ENCODE measurements at regions not wholly inside any gene's neighbourhood (a gene's known extent, or its start where the extent isn't known, plus 50 kb on each side); places are given as distances from the start of the nearest gene placed in this dataset.

DNA sequence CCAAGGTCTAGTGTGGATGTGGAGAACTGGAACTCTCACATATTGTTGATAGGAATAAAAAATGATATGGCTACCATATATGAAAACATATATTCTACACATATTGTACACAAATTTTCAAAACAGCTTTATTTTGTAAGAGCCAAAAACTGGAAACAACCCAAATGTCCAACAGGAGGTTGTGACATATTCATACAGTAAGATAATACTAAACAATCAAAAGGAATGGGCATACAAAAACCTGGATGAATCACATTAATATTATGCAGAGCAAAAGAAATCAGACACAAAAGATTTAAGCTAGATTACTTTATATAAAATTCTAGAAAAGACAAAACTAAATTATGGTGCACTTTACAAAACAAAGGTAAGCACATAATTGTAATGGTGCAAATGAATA lies 223.9 kb downstream of the SIM1 start:
- H3K9me3 Mint-ChIP-seq (ENCODE audit: unreplicated experiment) = no peaks in the 10 kb centered on the region
- no peaks in the 10 kb centered on the region for H3K27me3 ChIP-seq (replicated peaks; ENCODE audit: control insufficient read depth, insufficient read depth, low read length)
- no peak overlapping the region for H3K4me3 Mint-ChIP-seq (ENCODE audit: unreplicated experiment)
- H3K36me3 ChIP-seq (ENCODE audit: control insufficient read depth, insufficient read depth, low read length) = no peaks in the 10 kb centered on the region
- intact Hi-C loops (cut with micrococcal nuclease; ENCODE audit: unreplicated experiment) = loop anchor here (10.0 kb wide), 1 partner anchor 96 kb away; no protein-coding TSS in a partner anchor
- H3K27me3 Mint-ChIP-seq (ENCODE audit: insufficient read depth, unreplicated experiment) = no peaks in the 10 kb centered on the region
- peaks cover 21% of the 10 kb centered on the region for H3K4me1 ChIP-seq
- TF ChIP-seq, protein P1, sequence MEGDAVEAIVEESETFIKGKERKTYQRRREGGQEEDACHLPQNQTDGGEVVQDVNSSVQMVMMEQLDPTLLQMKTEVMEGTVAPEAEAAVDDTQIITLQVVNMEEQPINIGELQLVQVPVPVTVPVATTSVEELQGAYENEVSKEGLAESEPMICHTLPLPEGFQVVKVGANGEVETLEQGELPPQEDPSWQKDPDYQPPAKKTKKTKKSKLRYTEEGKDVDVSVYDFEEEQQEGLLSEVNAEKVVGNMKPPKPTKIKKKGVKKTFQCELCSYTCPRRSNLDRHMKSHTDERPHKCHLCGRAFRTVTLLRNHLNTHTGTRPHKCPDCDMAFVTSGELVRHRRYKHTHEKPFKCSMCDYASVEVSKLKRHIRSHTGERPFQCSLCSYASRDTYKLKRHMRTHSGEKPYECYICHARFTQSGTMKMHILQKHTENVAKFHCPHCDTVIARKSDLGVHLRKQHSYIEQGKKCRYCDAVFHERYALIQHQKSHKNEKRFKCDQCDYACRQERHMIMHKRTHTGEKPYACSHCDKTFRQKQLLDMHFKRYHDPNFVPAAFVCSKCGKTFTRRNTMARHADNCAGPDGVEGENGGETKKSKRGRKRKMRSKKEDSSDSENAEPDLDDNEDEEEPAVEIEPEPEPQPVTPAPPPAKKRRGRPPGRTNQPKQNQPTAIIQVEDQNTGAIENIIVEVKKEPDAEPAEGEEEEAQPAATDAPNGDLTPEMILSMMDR (IDR thresholded peaks at IDR 0.05; ENCODE audit: insufficient read depth in 1 of 2, low read depth in 1 of 2, low read length in 1 of 2, severe bottlenecking in 1 of 2, unreplicated experiment in 1 of 2) = no peak
- no peak for DNase-seq
- no peaks in the 10 kb centered on the region for H3K9me3 ChIP-seq
- H3K36me3 Mint-ChIP-seq (ENCODE audit: insufficient read depth, unreplicated experiment) = no peaks in the 10 kb centered on the region
- H3K4me1 Mint-ChIP-seq (ENCODE audit: low read depth, unreplicated experiment) = peaks cover 15% of the 10 kb centered on the region
- H3K27ac Mint-ChIP-seq (ENCODE audit: unreplicated experiment) = no peak overlapping the region
- no peak overlapping the region for H3K4me3 ChIP-seq (ENCODE audit: low read depth, low read length)
- POLR2A ChIA-PET = no interaction called here
- CTCF ChIA-PET = no interaction called here
- no TSS peak for BruUV-seq (replicated peaks)

DNA sequence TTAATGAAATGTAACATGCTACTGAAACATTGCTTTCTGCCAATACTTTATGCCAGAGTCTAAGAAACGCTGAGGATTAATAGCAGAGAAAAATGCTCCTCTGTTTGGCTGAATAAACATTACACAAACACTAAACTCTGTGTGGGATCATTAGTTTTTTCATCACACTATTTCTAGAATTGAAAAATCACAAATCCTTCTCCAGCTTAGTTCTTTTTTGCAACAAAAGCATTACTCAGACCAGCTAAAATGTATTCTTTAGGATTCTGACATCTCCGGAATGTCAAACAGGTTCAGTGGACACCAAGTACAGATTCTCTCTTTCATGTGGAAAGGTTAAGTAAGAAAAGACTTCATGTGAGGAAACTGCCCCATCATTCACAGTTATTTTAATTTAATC lies 226.9 kb downstream of the SIM1 start:
- Histone ChIP-seq H3K36me3 (ENCODE audit: control insufficient read depth, insufficient read depth, low read length) (no peaks in the 10 kb centered on the region), H3K4me1 (peaks cover 14% of the 10 kb centered on the region), H3K27me3 (replicated peaks; ENCODE audit: control insufficient read depth, insufficient read depth, low read length) (no peaks in the 10 kb centered on the region), H3K9me3 (no peaks in the 10 kb centered on the region), H3K4me3 (ENCODE audit: low read depth, low read length) (no peak overlapping the region)
- no peaks in the 10 kb centered on the region for H3K27me3 Mint-ChIP-seq (ENCODE audit: insufficient read depth, unreplicated experiment)
- H3K4me1 Mint-ChIP-seq (ENCODE audit: low read depth, unreplicated experiment) = peaks cover 7% of the 10 kb centered on the region
- no peaks in the 10 kb centered on the region for H3K9me3 Mint-ChIP-seq (ENCODE audit: unreplicated experiment)
- no TSS peak for BruUV-seq (replicated peaks)
- no peaks in the 10 kb centered on the region for H3K36me3 Mint-ChIP-seq (ENCODE audit: insufficient read depth, unreplicated experiment)
- CTCF ChIA-PET = no interaction called here
- POLR2A ChIA-PET = no interaction called here
- TF ChIP-seq, protein P1 (IDR thresholded peaks at IDR 0.05; ENCODE audit: insufficient read depth in 1 of 2, low read depth in 1 of 2, low read length in 1 of 2, severe bottlenecking in 1 of 2, unreplicated experiment in 1 of 2) = no peak
- no peak overlapping the region for H3K27ac Mint-ChIP-seq (ENCODE audit: unreplicated experiment)
- no peak for DNase-seq
- no peak overlapping the region for H3K4me3 Mint-ChIP-seq (ENCODE audit: unreplicated experiment)
- intact Hi-C loops (cut with micrococcal nuclease; ENCODE audit: unreplicated experiment) = no loop called here

DNA sequence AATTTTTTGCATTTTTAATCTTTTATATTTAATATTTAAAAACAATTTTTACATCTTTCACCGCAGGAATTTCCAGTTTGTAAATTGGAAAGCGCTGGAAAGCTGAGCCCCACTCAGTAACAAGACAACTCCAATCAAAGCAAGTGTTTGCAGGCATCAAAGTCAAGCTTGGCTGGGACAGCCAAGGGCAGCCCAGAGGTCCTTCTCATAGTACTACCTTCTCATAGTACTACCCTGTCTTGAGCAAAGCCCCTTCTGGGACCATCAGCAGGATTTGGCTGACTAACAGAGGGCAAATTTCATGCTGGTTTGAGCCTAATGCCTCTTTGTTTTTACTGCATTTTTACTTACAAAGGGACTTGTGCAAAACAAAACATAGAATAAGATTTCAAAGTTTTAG lies 228.3 kb downstream of the SIM1 start:
- no peaks in the 10 kb centered on the region for H3K36me3 ChIP-seq (ENCODE audit: control insufficient read depth, insufficient read depth, low read length)
- intact Hi-C loops (cut with micrococcal nuclease; ENCODE audit: unreplicated experiment) = no loop called here
- no peak overlapping the region for H3K4me3 Mint-ChIP-seq (ENCODE audit: unreplicated experiment)
- H3K36me3 Mint-ChIP-seq (ENCODE audit: insufficient read depth, unreplicated experiment) = no peaks in the 10 kb centered on the region
- H3K4me3 ChIP-seq (ENCODE audit: low read depth, low read length) = no peak overlapping the region
- H3K4me1 ChIP-seq = peaks cover 17% of the 10 kb centered on the region
- DNase-seq = no peak
- H3K9me3 Mint-ChIP-seq (ENCODE audit: unreplicated experiment) = no peaks in the 10 kb centered on the region
- ChIA-PET POLR2A (no interaction called here), CTCF (no interaction called here)
- H3K27me3 Mint-ChIP-seq (ENCODE audit: insufficient read depth, unreplicated experiment) = no peaks in the 10 kb centered on the region
- no peaks in the 10 kb centered on the region for H3K27me3 ChIP-seq (replicated peaks; ENCODE audit: control insufficient read depth, insufficient read depth, low read length)
- no peak overlapping the region for H3K27ac Mint-ChIP-seq (ENCODE audit: unreplicated experiment)
- H3K9me3 ChIP-seq = no peaks in the 10 kb centered on the region
- peaks cover 4% of the 10 kb centered on the region for H3K4me1 Mint-ChIP-seq (ENCODE audit: low read depth, unreplicated experiment)
- TF ChIP-seq, protein P1 (IDR thresholded peaks at IDR 0.05; ENCODE audit: insufficient read depth in 1 of 2, low read depth in 1 of 2, low read length in 1 of 2, severe bottlenecking in 1 of 2, unreplicated experiment in 1 of 2) = no peak
- no TSS peak for BruUV-seq (replicated peaks)
